A673 (cell line): ENCODE measurements at regions not wholly inside any gene's neighbourhood (a gene's known extent, or its start where the extent isn't known, plus 50 kb on each side); places are given as distances from the start of the nearest gene placed in this dataset.

ENCODE experiments used
- EZH2 ChIP-seq: fragments of 200-600 bp; sonication (generic); IDR thresholded peaks from 2 replicates; pipeline ENCODE4 v1.6.1; 2017; ENCODE audit warnings: borderline replicate concordance, low read depth, mild to moderate bottlenecking, mixed read lengths, antibody characterized with exemption, low read length; ENCODE audit not compliant: poor library complexity, severe bottlenecking
- TF ChIP-seq, protein P1 (sequence below): fragments of 300-800, 200-600 bp; sonication (generic); conservative IDR thresholded peaks from 2 replicates; pipeline ENCODE4 v1.5.1; 2017; ENCODE audit warnings: low read depth, mild to moderate bottlenecking, antibody characterized with exemption, low read length, moderate library complexity, mixed read lengths

DNA sequence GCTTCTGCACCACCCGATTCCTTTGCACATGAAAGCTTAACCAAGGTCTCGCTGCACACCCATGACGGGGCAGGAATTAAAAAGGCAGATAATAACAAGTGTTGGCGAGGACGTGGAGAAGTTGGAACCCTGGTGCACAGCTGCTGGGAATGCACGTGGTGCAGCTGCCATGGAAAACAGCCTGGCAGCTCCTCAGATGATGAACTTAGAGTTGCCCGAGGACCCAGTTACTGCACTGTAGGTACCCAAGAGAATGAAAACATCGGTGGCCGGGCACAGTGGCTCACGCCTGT lies 211.6 kb upstream of the CIBAR2 start:
- no peak for TF ChIP-seq EZH2
- TF ChIP-seq, protein P1, sequence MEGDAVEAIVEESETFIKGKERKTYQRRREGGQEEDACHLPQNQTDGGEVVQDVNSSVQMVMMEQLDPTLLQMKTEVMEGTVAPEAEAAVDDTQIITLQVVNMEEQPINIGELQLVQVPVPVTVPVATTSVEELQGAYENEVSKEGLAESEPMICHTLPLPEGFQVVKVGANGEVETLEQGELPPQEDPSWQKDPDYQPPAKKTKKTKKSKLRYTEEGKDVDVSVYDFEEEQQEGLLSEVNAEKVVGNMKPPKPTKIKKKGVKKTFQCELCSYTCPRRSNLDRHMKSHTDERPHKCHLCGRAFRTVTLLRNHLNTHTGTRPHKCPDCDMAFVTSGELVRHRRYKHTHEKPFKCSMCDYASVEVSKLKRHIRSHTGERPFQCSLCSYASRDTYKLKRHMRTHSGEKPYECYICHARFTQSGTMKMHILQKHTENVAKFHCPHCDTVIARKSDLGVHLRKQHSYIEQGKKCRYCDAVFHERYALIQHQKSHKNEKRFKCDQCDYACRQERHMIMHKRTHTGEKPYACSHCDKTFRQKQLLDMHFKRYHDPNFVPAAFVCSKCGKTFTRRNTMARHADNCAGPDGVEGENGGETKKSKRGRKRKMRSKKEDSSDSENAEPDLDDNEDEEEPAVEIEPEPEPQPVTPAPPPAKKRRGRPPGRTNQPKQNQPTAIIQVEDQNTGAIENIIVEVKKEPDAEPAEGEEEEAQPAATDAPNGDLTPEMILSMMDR = no peak
